ENCODE measurements at regions not wholly inside any gene's neighbourhood (a gene's known extent, or its start where the extent isn't known, plus 50 kb on each side); places are given as distances from the start of the nearest gene placed in this dataset.
"Not testable (repeated sequence)": the region's sequence is repeated elsewhere in the genome, so short reads cannot be mapped to it uniquely, and the experiment has no call there.

- DNase-seq (ENCODE audit: low spot score) = not testable (repeated sequence)
Measured at GRCh38 chr7:138220321-138220720, 144.1 kb downstream of the AKR1D1 start.

GRCh38 chr7:138221388-138221787 lies 145.1 kb downstream of the AKR1D1 start:
- DNase-seq (ENCODE audit: low spot score) = not testable (repeated sequence)

GRCh38 chr7:138223402-138223879 lies 147.2 kb downstream of the AKR1D1 start:
- DNase-seq (ENCODE audit: low spot score) = no peak

- no peak for DNase-seq (ENCODE audit: low spot score)
Measured at GRCh38 chr7:138226001-138226476, 149.8 kb downstream of the AKR1D1 start.

- DNase-seq (ENCODE audit: low spot score) = no peak
Measured at GRCh38 chr7:138226745-138227279, 150.6 kb downstream of the AKR1D1 start.

- no peak for DNase-seq (ENCODE audit: low spot score)
Measured at GRCh38 chr7:138228119-138228518, 151.9 kb downstream of the AKR1D1 start.

- no peak for DNase-seq (ENCODE audit: low spot score)
Measured at GRCh38 chr7:138228769-138229168, 152.5 kb downstream of the AKR1D1 start.

GRCh38 chr7:138233189-138233588 lies 156.9 kb downstream of the AKR1D1 start:
- no peak for DNase-seq (ENCODE audit: low spot score)

- DNase-seq (ENCODE audit: low spot score) = no peak
Measured at GRCh38 chr7:138235207-138235606, 158.9 kb downstream of the AKR1D1 start.

- no peak for DNase-seq (ENCODE audit: low spot score)
Measured at GRCh38 chr7:138237995-138238394, 161.7 kb downstream of the AKR1D1 start.

- no peak for DNase-seq (ENCODE audit: low spot score)
Measured at GRCh38 chr7:138238734-138239659, 162.7 kb downstream of the AKR1D1 start.

GRCh38 chr7:138243430-138243829 lies 167.2 kb downstream of the AKR1D1 start:
- DNase-seq (ENCODE audit: low spot score) = no peak

GRCh38 chr7:138243836-138244235 lies 167.6 kb downstream of the AKR1D1 start:
- DNase-seq (ENCODE audit: low spot score) = no peak

GRCh38 chr7:138244606-138245005 lies 168.3 kb downstream of the AKR1D1 start:
- DNase-seq (ENCODE audit: low spot score) = no peak

- DNase-seq (ENCODE audit: low spot score) = no peak
Measured at GRCh38 chr7:138245216-138245615, 169.0 kb downstream of the AKR1D1 start.

- no peak for DNase-seq (ENCODE audit: low spot score)
Measured at GRCh38 chr7:138245682-138246081, 169.4 kb downstream of the AKR1D1 start.

- DNase-seq (ENCODE audit: low spot score) = no peak
Measured at GRCh38 chr7:138246428-138246827, 170.2 kb downstream of the AKR1D1 start.

GRCh38 chr7:138247081-138247480 lies 170.8 kb downstream of the AKR1D1 start:
- no peak for DNase-seq (ENCODE audit: low spot score)

- DNase-seq (ENCODE audit: low spot score) = no peak
Measured at GRCh38 chr7:138247568-138248333, 171.5 kb downstream of the AKR1D1 start.

- DNase-seq (ENCODE audit: low spot score) = no peak
Measured at GRCh38 chr7:138248609-138249008, 172.3 kb downstream of the AKR1D1 start.

GRCh38 chr7:138249975-138250374 lies 173.7 kb downstream of the AKR1D1 start:
- DNase-seq (ENCODE audit: low spot score) = no peak

GRCh38 chr7:138252666-138253065 lies 176.4 kb downstream of the AKR1D1 start:
- DNase-seq (ENCODE audit: low spot score) = not testable (repeated sequence)

Measured in AG20443 (cell line).